Ascending aorta (tissue), 2 donors: ENCODE measurements at regions not wholly inside any gene's neighbourhood (a gene's known extent, or its start where the extent isn't known, plus 50 kb on each side); places are given as distances from the start of the nearest gene placed in this dataset.

Source experiments
- DNase-seq, 2 donors: peaks; one replicate each; pipeline ENCODE4 v3.0.0-alpha.2; 2019; ENCODE audit warnings: low spot score in 2 of 2
- H3K27ac ChIP-seq, 2 donors: fragments of 200-600 bp; sonication (generic); one replicate each; pipeline ENCODE4 v1.5.1; 2016 to 2017; ENCODE audit warnings: mild to moderate bottlenecking in 1 of 2
- H3K27me3 ChIP-seq: fragments of 200-600 bp; sonication (generic); one replicate; pipeline ENCODE4 v1.5.1; 2017
- H3K36me3 ChIP-seq, 2 donors: fragments of 200-600 bp; sonication (generic); one replicate each; pipeline ENCODE4 v1.5.1; 2016
- H3K4me1 ChIP-seq, 2 donors: fragments of 200-600 bp; sonication (generic); one replicate each; pipeline ENCODE4 v1.5.1; 2016 to 2017; ENCODE audit warnings: mild to moderate bottlenecking in 1 of 2
- H3K4me3 ChIP-seq, 2 donors: fragments of 200-600 bp; sonication (generic); one replicate each; pipeline ENCODE4 v1.5.1; 2016 to 2017; ENCODE audit warnings: mild to moderate bottlenecking in 1 of 2
- H3K9me3 ChIP-seq, 2 donors: fragments of 200-600 bp; sonication (generic); one replicate each; pipeline ENCODE4 v1.5.1; 2016
- CTCF ChIP-seq, 3 experiments: fragments of 200-600 bp in 2 of 3; fragments of 450-650 bp in 1 of 3; sonication (generic) in 2 of 3; IDR thresholded peaks; one replicate each; pipeline ENCODE4 v1.5.1; 2016 to 2019; ENCODE audit warnings: antibody characterized with exemption in 3 of 3, mild to moderate bottlenecking in 1 of 3, moderate library complexity in 1 of 3
- intact Hi-C: fragments of 100-400 bp; cut with DNase I; formaldehyde crosslinking; loops from one replicate; pipeline ENCODE4 v1.15.1; 2023

DNA sequence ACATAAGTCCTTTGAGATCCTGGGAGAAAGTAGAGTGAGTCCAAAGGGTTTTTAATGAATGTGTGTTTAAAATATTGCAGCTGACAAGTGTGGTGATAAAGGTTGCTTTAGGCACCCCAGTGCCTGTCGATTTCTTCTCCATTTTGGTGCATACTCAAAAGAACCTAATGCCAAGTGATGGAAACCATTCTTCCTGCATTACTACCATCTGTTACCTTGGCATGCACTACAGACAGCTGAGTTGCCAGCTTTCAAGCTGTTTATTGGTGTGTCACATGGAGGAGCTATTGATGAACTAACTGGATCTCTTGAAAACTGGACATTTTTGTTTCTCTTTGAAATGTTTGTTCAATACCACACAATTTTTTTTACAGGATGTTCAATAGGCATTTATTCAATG is 350.0 kb downstream of the AKAIN1 start:
- no peaks in the 10 kb centered on the region for H3K9me3 ChIP-seq
- H3K27ac ChIP-seq: no peak overlapping the region
- no peaks in the 10 kb centered on the region for H3K36me3 ChIP-seq
- no peaks in the 10 kb centered on the region for H3K27me3 ChIP-seq
- H3K4me3 ChIP-seq: no peak overlapping the region
- no peaks in the 10 kb centered on the region for H3K4me1 ChIP-seq
- intact Hi-C loops: no loop called here
- no peak for DNase-seq
- no peak for TF ChIP-seq CTCF (IDR thresholded peaks at IDR 0.05)

GRCh38 chr18:4844320-4844719 is 352.7 kb downstream of the AKAIN1 start:
- TF ChIP-seq CTCF (IDR thresholded peaks at IDR 0.05): no peak
- Histone ChIP-seq H3K36me3 (no peaks in the 10 kb centered on the region), H3K4me1 (no peaks in the 10 kb centered on the region), H3K27ac (no peak overlapping the region), H3K27me3 (no peaks in the 10 kb centered on the region), H3K4me3 (no peak overlapping the region), H3K9me3 (no peaks in the 10 kb centered on the region)
- no peak for DNase-seq
- intact Hi-C loops: no loop called here

- Histone ChIP-seq H3K9me3 (no peaks in the 10 kb centered on the region), H3K27ac (no peak overlapping the region), H3K4me3 (no peak overlapping the region), H3K4me1 (no peaks in the 10 kb centered on the region), H3K27me3 (no peaks in the 10 kb centered on the region), H3K36me3 (no peaks in the 10 kb centered on the region)
- no peak for DNase-seq
- intact Hi-C loops: no loop called here
- no peak for TF ChIP-seq CTCF (IDR thresholded peaks at IDR 0.05)
These were observed 353.3 kb downstream of the AKAIN1 start for GRCh38 chr18:4843771-4844170.

DNA sequence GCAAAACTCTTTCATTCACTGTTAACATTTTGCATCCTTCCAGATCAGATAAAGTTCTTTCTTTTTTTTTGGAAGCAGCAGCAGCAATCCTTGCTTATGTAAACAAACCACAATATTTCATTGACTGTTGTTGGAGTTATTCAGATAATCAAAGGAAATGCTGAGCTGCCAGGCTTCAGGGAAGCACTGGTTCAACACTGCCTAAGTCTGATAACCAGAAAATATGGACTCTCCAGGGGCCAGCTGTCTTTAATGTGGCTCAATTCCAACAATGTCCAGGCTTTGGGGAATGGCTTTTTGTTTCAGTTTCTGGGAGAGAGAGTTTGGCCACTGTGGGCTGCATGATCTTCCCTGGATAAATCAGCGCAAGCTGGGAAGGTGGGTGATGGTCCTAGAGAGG is 354.3 kb downstream of the AKAIN1 start:
- intact Hi-C loops: no loop called here
- H3K9me3 ChIP-seq: no peaks in the 10 kb centered on the region
- no peaks in the 10 kb centered on the region for H3K4me1 ChIP-seq
- no peak for DNase-seq
- no peak for TF ChIP-seq CTCF (IDR thresholded peaks at IDR 0.05)
- no peak overlapping the region for H3K27ac ChIP-seq
- H3K4me3 ChIP-seq: no peak overlapping the region
- no peaks in the 10 kb centered on the region for H3K27me3 ChIP-seq
- no peaks in the 10 kb centered on the region for H3K36me3 ChIP-seq

DNA sequence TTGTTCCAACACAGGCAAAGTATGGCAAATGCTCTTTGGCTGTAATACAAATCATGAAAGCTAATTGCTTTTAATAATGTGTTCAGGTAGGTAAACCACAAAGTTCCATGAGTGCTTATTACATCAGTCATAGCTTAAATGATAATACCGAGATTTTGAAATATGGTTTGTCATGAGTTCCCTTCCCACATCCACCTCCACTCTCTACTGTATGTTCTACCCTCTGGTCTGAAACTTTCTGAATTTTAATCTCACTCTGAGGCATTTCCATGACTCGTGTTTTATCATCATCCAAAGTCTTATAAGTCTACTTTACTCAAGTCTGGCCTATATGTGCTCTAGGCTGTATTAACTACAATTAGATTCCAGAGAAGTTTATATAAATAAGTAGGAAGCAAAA is 354.8 kb downstream of the AKAIN1 start:
- intact Hi-C loops: no loop called here

More for the DNA sequence above, 354.8 kb downstream of the AKAIN1 start:
- DNase-seq: no peak
- Histone ChIP-seq H3K9me3 (no peaks in the 10 kb centered on the region), H3K36me3 (no peaks in the 10 kb centered on the region), H3K4me1 (no peaks in the 10 kb centered on the region), H3K4me3 (no peak overlapping the region), H3K27ac (no peak overlapping the region), H3K27me3 (no peaks in the 10 kb centered on the region)
- TF ChIP-seq CTCF (IDR thresholded peaks at IDR 0.05): no peak
